Stimulated activated naive CD4-positive, alpha-beta T cell treated with Interleukin-2 at 50 U/mL for 16 hours (primary cell): ENCODE measurements at regions not wholly inside any gene's neighbourhood (a gene's known extent, or its start where the extent isn't known, plus 50 kb on each side); places are given as distances from the start of the nearest gene placed in this dataset.
"Not testable (repeated sequence)": the region's sequence is repeated elsewhere in the genome, so short reads cannot be mapped to it uniquely, and the experiment has no call there.

ENCODE experiments used
- DNase-seq: peaks from one replicate; lab custom pipeline; 2025; lab: John Stamatoyannopoulos, UW

GRCh38 chr10:6694447-6695140, 114.5 kb upstream of the PRKCQ start:
- DNase-seq, result no peak

DNA sequence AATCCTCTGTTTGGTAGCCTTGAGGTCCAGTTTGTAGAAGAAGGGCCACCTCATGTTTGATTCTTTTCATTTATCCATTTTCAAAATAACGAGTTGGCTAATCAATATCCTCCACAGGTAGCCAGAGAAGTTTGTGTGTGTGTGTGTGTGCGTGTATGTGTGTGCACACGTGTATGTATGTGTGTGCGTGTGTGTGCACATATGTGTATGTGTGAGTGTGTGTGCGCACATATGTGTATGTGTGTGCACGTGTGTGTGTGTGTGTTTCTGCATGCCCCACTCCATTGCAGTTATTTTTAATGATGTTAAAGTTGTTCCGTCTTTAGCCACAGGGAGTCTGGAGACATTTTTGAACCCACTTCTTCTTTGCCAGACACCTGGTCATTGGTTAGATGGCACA, 112.8 kb upstream of the PRKCQ start:
- no peak for DNase-seq

- DNase-seq, result no peak
Observed at GRCh38 chr10:6692103-6692502, 112.0 kb upstream of the PRKCQ start.

- no peak for DNase-seq
Observed at GRCh38 chr10:6689036-6689435, 109.0 kb upstream of the PRKCQ start.

GRCh38 chr10:6680735-6681134, 100.7 kb upstream of the PRKCQ start:
- DNase-seq, result no peak

DNA sequence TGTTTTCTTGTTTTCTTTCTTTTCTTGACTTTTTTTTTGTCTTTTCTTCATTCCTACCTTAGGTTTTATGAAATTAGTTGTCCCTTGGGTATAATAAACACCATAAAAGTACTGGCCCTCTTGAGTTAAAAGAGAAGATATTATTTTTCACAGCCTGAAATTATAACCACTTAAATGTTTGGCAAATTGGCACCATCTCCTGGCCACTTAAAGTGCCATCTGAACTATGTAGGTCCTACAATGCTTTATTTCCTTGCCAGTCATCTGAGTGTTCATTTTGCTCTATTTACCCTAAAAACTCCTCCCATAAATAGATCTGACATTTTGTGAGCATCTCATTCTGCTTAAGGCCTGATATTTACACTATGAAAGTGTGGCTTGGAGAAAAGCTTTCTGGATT, 98.9 kb upstream of the PRKCQ start:
- DNase-seq, result no peak

GRCh38 chr10:6678211-6678803, 98.2 kb upstream of the PRKCQ start:
- DNase-seq, result peak; percentile 49

- DNase-seq, result not testable (repeated sequence)
Observed at GRCh38 chr10:6677129-6677528, 97.1 kb upstream of the PRKCQ start.

GRCh38 chr10:6674291-6674690, 94.2 kb upstream of the PRKCQ start:
- DNase-seq, result no peak

- DNase-seq, result no peak
Observed at GRCh38 chr10:6671976-6672375, 91.9 kb upstream of the PRKCQ start.

DNA sequence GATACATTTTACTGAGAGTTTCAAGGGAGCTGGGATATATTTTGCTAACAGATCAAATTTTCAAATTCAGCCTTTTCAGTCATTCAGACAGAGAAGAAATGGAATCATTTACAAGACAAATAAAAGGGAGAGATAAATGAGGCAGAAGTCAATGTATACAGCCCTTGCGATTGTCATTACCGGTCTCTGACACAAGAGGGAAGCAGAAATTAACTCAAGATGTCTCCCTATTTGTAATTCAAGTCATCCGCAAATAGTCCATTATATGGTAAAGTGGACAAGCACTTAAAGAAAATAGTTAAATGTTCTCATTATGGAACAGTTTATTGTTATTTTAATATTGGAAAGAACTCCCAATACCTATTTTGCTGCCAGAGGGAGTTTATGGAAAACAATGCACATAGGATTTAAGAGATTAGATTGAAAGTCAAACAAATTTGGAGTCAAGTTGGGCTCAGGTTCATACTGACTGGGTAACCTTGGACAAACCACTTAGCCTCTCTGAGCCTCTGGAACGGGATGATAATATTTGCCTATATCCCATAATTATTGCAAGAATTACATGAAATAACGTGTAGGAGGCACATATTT, 89.3 kb upstream of the PRKCQ start:
- no peak for DNase-seq

- peak; percentile 30 for DNase-seq
Observed at GRCh38 chr10:6667679-6668270, 87.7 kb upstream of the PRKCQ start.

- no peak for DNase-seq
Observed at GRCh38 chr10:6667150-6667549, 87.1 kb upstream of the PRKCQ start.

- DNase-seq, result peak; percentile 39
Observed at GRCh38 chr10:6665847-6666246, 85.8 kb upstream of the PRKCQ start.

GRCh38 chr10:6660460-6660859, 80.4 kb upstream of the PRKCQ start:
- DNase-seq, result no peak

GRCh38 chr10:6659451-6659850, 79.4 kb upstream of the PRKCQ start:
- no peak for DNase-seq

DNA sequence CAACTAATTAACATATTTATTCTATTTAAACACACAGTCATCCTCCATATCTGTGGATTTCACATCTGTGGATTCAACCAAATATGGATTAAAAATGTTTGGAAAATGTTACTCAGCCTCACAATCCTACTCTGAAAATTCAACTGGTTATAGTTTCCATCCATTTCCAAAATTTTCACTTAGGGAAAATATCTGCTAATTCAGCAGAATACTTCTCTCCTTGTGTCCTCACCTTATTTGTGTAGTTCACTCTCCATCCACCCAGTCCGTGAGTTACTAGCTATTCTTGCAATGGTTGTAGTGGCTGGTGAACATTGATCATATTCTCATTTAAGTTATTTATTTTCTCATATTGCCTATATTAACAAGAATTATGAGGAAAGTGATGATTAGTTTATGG, 77.6 kb upstream of the PRKCQ start:
- no peak for DNase-seq

DNA sequence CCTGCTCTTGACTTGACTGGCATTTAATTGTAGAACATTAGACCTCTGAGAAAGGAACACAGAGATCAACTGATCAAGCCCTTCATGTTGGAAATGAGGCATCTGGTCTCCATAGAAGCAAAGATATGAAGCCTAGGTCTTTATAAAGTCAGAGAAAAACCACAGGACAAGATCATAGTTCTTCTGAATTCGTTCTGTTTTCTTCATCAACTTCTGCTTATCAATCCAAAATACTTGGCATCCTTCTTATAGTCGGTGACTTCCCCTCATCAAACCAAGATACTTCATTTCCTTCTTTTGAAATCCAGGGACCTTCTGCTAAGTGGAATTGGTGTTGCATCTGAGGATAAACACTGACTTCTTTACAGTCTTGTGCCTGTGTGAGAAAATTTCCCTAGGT, 77.1 kb upstream of the PRKCQ start:
- no peak for DNase-seq

- no peak for DNase-seq
Observed at GRCh38 chr10:6654571-6654970, 74.5 kb upstream of the PRKCQ start.

DNA sequence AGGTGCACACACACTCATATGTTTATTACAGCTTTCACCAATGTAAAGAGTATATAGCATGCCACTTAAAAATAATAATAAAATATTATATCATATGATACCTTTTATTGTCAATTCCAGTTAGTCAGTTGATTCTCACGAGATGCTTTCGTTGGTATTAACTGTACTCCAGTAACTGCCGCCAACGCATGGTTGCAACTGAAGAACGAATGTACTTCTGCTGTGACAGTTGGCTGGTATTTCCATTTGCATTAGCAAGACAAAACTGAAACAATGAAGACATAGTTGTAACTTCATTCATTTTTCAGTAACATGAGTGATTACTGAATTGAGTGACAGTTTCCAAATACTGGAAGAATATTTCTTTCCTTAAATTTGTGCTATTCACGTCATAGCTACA, 70.5 kb upstream of the PRKCQ start:
- DNase-seq, result peak; percentile 7

GRCh38 chr10:6649903-6650302, 69.8 kb upstream of the PRKCQ start:
- no peak for DNase-seq

DNA sequence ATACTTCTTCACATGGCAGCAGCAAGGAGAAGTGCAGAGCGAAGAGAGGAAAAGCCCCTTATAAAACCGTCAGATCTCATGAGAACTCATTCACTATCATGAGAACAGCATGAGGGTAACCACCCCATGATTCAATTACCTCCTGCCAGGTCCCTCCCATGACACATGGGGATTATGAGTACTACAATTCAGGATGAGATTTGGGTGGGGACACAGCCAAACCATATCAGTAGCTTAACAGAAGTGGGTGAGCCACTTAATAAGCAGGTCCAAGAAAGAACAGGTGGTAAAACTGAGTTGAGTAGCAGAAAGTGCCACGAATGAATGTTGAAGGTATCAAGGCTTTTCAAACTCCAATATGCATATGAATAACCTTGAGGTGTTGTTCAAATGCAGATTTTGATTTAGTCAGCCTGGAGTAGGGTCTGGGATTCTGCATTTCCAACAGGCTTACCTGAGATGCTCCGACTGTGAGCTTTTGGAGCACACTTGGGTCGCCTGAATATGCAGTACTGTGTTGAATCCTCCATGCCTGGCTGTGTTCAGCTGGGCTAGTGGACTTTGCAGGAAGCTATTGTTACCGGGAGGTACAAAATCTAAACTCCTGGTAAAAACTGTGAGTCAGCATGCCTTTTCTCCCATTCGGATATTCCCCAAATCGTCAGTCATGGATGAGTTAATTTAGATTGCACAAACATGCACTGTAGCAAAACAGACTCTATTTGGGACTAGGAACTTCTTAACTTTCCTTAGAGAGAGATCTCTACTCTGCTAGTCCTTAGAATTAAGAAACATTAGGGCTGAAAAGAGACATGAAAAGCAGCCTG, 69.0 kb upstream of the PRKCQ start:
- no peak for DNase-seq
